Right lobe of liver (tissue), 4 donors: ENCODE measurements at regions not wholly inside any gene's neighbourhood (a gene's known extent, or its start where the extent isn't known, plus 50 kb on each side); places are given as distances from the start of the nearest gene placed in this dataset.

Source experiments
- CTCF ChIP-seq, 4 donors: fragments of 200-600 bp in 3 of 4; fragments of 450-650 bp in 1 of 4; IDR thresholded peaks; one replicate each; pipeline versions ENCODE4 v1.5.1 to v1.8.0; 2016 to 2022; ENCODE audit warnings: antibody characterized with exemption in 4 of 4, mild to moderate bottlenecking in 2 of 4
- POLR2A ChIP-seq: fragments of 450-650 bp; IDR thresholded peaks from one replicate; pipeline ENCODE4 v1.6.1; 2017; ENCODE audit warnings: antibody characterized with exemption, mild to moderate bottlenecking
- donor health status: DM: no; HTN: no; CAD: no.
- donor health status: DM: no; HTN: no; CAD: no.
- donor health status: DM: no; HTN: yes; CAD: no.

GRCh38 chr6:121603486-121603885, 168.0 kb downstream of the GJA1 start:
- TF ChIP-seq CTCF (IDR thresholded peaks at IDR 0.05) (no peak), POLR2A (no peak)
